ENCODE measurements at regions not wholly inside any gene's neighbourhood (a gene's known extent, or its start where the extent isn't known, plus 50 kb on each side); places are given as distances from the start of the nearest gene placed in this dataset.

- no peak overlapping the region for H3K27ac ChIP-seq (ENCODE audit: low read length)
- H3K27me3 ChIP-seq (ENCODE audit: control insufficient read depth, insufficient read depth, low read length) = no peaks in the 10 kb centered on the region
- no peak for DNase-seq
- H3K36me3 ChIP-seq (ENCODE audit: control insufficient read depth, insufficient read depth, low read length) = no peaks in the 10 kb centered on the region
- Mint-ChIP-seq H3K27ac (no peak overlapping the region), H3K9me3 (no peaks in the 10 kb centered on the region), H3K27me3 (ENCODE audit: low read depth in 2 of 2) (peaks cover 0 to 7% of the 10 kb centered on the region in 2 donors), H3K4me1 (no peaks in the 10 kb centered on the region), H3K4me3 (no peak overlapping the region), H3K36me3 (no peaks in the 10 kb centered on the region)
- TF ChIP-seq CTCF (IDR thresholded peaks at IDR 0.05) = no peak
- intact Hi-C loops (cut with micrococcal nuclease) = no loop called here
- no peaks in the 10 kb centered on the region for H3K4me1 ChIP-seq (ENCODE audit: control insufficient read depth, insufficient read depth, low read length)
- H3K9me3 ChIP-seq (ENCODE audit: control insufficient read depth, insufficient read depth, low read length) = no peaks in the 10 kb centered on the region
- ATAC-seq = no peak
- H3K4me3 ChIP-seq (ENCODE audit: low read length) = no peak overlapping the region
- 95% methylated on average over 3 of the region's 3 CpGs for WGBS (ENCODE audit: insufficient coverage)
Observed at GRCh38 chr1:19577561-19577960, 66.5 kb upstream of the NBL1 start.

GRCh38 chr1:19577036-19577435 is 67.1 kb upstream of the NBL1 start:
- Mint-ChIP-seq H3K4me3 (no peak overlapping the region), H3K9me3 (no peaks in the 10 kb centered on the region), H3K27ac (no peak overlapping the region), H3K36me3 (no peaks in the 10 kb centered on the region), H3K4me1 (no peaks in the 10 kb centered on the region), H3K27me3 (ENCODE audit: low read depth in 2 of 2) (peaks cover 1 to 7% of the 10 kb centered on the region in 2 donors)
- Histone ChIP-seq H3K4me1 (ENCODE audit: control insufficient read depth, insufficient read depth, low read length) (no peaks in the 10 kb centered on the region), H3K27me3 (ENCODE audit: control insufficient read depth, insufficient read depth, low read length) (no peaks in the 10 kb centered on the region), H3K36me3 (ENCODE audit: control insufficient read depth, insufficient read depth, low read length) (no peaks in the 10 kb centered on the region), H3K27ac (ENCODE audit: low read length) (no peak overlapping the region), H3K4me3 (ENCODE audit: low read length) (no peak overlapping the region), H3K9me3 (ENCODE audit: control insufficient read depth, insufficient read depth, low read length) (no peaks in the 10 kb centered on the region)
- intact Hi-C loops (cut with micrococcal nuclease) = no loop called here
- DNase-seq = no peak
- WGBS (ENCODE audit: insufficient coverage) = 72% methylated on average over 3 of the region's 5 CpGs
- TF ChIP-seq CTCF (IDR thresholded peaks at IDR 0.05) = no peak
- ATAC-seq = no peak

GRCh38 chr1:19569786-19570185 is 74.3 kb upstream of the NBL1 start:
- DNase-seq (no peak), ATAC-seq (no peak)
- no peak overlapping the region for H3K27ac Mint-ChIP-seq
- WGBS (ENCODE audit: insufficient coverage) = 94% methylated on average over 3 of the region's 3 CpGs
- H3K27me3 Mint-ChIP-seq (ENCODE audit: low read depth in 2 of 2) = peaks cover 7% of the 10 kb centered on the region in 2 donors
- Histone ChIP-seq H3K36me3 (ENCODE audit: control insufficient read depth, insufficient read depth, low read length) (no peaks in the 10 kb centered on the region), H3K27me3 (ENCODE audit: control insufficient read depth, insufficient read depth, low read length) (no peaks in the 10 kb centered on the region), H3K4me1 (ENCODE audit: control insufficient read depth, insufficient read depth, low read length) (no peaks in the 10 kb centered on the region), H3K9me3 (ENCODE audit: control insufficient read depth, insufficient read depth, low read length) (no peaks in the 10 kb centered on the region), H3K27ac (ENCODE audit: low read length) (no peak overlapping the region), H3K4me3 (ENCODE audit: low read length) (no peak overlapping the region)
- H3K36me3 Mint-ChIP-seq = no peaks in the 10 kb centered on the region
- H3K9me3 Mint-ChIP-seq = no peaks in the 10 kb centered on the region
- no peak for TF ChIP-seq CTCF (IDR thresholded peaks at IDR 0.05)
- H3K4me3 Mint-ChIP-seq = no peak overlapping the region
- intact Hi-C loops (cut with micrococcal nuclease) = no loop called here
- no peaks in the 10 kb centered on the region for H3K4me1 Mint-ChIP-seq

- ATAC-seq (no peak), DNase-seq (no peak)
- Mint-ChIP-seq H3K27me3 (ENCODE audit: low read depth in 2 of 2) (peaks cover 3 to 6% of the 10 kb centered on the region in 2 donors), H3K27ac (no peak overlapping the region), H3K4me1 (no peaks in the 10 kb centered on the region), H3K36me3 (no peaks in the 10 kb centered on the region), H3K9me3 (no peaks in the 10 kb centered on the region), H3K4me3 (no peak overlapping the region)
- no peak for TF ChIP-seq CTCF (IDR thresholded peaks at IDR 0.05)
- no peak overlapping the region for H3K27ac ChIP-seq (ENCODE audit: low read length)
- H3K27me3 ChIP-seq (ENCODE audit: control insufficient read depth, insufficient read depth, low read length) = no peaks in the 10 kb centered on the region
- H3K36me3 ChIP-seq (ENCODE audit: control insufficient read depth, insufficient read depth, low read length) = no peaks in the 10 kb centered on the region
- WGBS (ENCODE audit: insufficient coverage) = 94% methylated on average over 4 of the region's 4 CpGs
- no peak overlapping the region for H3K4me3 ChIP-seq (ENCODE audit: low read length)
- H3K9me3 ChIP-seq (ENCODE audit: control insufficient read depth, insufficient read depth, low read length) = no peaks in the 10 kb centered on the region
- no peaks in the 10 kb centered on the region for H3K4me1 ChIP-seq (ENCODE audit: control insufficient read depth, insufficient read depth, low read length)
- intact Hi-C loops (cut with micrococcal nuclease) = no loop called here
Observed at GRCh38 chr1:19567041-19567440, 77.1 kb upstream of the NBL1 start.

Data from natural killer cell (primary cell).